GM21717 (cell line): ENCODE measurements at regions not wholly inside any gene's neighbourhood (a gene's known extent, or its start where the extent isn't known, plus 50 kb on each side); places are given as distances from the start of the nearest gene placed in this dataset.
"Not testable (repeated sequence)": the region's sequence is repeated elsewhere in the genome, so short reads cannot be mapped to it uniquely, and the experiment has no call there.

ENCODE experiments used
- ATAC-seq: cut with Tn5 transposase; IDR thresholded peaks from one replicate; pipeline ENCODE4 v1.9.1; 2021; ENCODE audit warnings: mild to moderate bottlenecking, moderate library complexity; ENCODE audit not compliant: unreplicated experiment

DNA sequence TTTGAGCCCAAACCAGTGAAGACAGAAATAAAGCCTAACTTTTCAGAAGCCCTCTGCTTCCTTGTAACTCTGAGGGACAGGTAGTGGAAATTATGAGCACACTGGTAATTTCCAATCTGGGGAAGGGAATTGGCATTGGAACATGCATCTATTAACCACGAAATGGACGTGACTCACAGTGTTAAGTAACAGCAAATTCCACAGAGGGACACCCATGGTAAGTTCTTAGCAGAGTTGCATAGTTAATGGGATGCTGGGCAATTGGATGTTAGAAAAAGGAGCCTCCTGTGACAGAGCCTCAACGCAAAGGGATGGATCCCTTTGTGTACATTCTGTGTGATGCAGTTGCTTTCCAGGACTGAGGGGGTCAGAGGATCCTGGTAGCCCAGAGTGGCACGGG, 168.6 kb downstream of the SEMA6D start:
- no peak for ATAC-seq

DNA sequence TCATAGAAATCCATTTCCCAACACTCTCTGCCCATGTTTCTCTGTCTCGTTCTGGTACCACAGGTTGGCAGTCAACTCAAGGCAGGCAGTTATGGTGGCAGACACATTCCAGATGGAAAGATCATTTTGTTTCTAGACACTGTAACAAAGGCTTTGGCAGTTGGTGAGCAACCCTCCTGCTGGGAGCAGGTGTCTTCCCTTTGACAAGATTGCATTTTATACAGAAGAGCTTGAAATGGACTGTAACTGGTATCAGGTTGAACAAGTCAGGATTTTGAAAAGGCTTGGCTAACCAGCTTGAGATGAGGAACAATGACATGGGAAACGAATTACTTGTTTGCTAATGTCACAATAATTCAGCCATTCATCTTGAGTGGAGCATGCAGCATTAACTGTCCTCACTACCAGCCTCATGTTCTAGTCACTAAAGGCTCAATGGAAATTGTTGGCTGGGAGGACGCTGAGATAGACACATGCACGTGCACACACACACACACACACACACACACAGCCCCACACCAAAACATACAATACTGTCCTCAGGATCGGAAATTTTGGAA, 170.0 kb downstream of the SEMA6D start:
- ATAC-seq = no peak

DNA sequence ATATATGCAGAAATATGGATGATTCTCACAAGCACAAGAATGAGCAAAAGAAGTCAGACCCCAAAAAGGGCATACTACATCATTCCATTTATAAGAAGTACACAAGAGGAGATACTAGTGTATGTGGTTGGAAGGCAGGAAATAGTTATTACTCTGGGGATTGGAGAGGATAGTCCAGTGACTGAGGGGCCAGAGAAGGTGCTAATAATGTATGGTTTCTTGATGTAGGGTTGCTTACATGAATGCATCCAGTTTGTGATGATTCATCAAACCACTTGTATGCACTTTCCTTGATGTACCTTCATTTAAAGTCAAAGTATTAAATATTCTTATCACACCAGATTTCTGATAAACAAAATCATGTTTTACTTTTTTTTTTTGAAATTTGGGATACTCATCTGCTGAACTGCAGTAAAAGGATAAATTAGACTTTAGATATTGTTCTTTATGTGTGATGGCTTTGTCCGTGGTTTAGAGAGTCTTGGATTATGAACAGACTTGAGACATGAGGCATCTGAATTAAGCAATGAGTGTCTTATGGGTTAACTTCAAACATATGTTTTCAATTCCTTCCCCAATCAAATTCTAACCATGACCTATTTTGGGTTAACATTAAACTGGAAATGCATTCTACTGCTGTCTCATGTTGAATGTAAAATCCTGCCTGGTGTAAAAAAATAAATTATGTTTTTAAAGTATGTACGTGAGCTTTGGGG, 171.2 kb downstream of the SEMA6D start:
- no peak for ATAC-seq

DNA sequence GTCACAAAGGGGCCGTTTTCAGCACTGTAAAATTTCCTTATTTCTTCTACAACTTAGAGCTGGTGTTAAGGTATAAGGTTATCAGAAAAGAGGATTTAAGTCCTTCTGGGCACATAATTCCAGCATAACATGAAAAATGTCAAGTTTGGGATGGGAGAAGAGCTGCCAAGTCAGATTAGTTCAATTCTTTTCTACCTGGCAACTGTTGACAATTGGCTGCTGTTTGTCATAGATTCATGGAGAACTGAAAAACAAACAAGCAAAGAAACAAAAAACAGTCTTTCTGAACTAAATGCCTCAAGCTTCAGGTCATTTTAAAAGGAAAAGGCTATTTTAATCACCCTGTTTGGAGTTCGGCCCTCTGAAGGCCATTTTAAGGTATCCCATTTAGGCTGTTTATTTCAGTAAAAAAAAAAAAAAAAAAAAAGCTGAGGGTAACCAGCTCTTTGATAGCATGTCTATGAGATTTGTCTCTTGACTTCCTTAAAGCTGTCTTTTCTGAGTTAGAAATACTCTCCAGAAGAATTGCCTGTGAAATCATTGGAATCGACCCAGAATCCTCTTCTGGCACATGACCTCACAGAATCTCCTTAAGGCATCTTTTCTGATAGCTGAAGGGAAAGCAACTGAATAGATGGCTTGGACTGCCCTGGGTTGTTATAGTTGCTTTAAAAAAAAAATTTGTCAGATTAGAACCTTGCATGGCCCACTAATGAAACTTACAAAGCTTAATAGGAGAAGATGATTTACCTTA, 173.3 kb downstream of the SEMA6D start:
- no peak for ATAC-seq

DNA sequence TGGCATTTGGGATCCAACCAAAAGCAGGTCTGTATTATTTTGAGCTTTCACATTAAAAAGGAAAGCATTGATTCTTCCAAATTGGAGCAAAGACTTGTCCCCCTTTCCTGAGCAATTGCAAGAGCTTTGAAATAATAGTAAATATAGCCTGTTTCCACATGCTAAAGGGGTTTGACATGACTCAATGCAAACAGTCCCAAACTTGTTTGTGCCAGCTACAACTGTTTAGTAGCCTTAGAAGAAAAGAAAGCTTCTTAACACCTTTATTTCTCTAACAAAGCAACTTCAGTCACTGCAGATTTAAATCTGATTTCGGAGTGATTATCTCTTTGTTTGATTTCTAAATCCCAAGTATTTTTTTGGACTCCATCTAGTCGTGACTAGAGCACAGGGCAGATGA, 180.2 kb downstream of the SEMA6D start:
- ATAC-seq = no peak

DNA sequence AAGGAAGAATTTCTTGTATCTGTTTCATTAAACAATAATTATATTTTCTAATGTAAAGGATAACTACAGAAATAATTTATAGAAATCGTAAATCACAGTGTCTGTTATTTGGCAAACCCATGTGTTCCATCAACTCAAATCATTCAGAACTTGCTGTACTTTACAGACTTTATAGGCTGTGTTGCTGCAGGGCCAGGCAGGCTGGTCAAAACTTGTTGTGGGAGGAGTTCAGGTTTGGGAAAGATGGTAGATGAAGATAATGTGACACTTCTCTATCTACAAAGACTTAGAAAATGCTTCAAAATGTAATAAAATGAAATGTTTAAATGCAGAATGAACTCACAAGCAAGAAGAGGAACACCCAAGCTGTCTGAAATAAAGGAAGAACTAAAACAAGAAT, 183.4 kb downstream of the SEMA6D start:
- ATAC-seq = no peak

DNA sequence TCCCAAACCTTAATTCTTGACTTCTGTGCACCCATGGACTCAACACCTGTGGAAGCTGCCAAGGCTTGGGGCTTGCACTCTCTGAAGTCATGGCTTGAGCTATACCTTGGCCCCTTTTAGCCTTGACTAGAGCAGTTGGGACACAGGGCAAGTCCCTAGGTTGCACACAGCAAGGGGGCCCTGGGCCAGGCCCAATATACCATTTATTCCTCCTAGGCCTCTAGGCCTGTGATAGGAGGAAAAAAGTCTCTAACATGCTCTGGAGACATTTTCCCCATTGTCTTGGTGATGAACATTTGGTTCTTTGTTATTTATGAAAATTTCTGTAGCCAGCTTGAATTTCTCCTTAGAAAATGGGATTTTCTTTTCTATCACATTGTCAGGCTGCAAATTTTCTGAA, 186.1 kb downstream of the SEMA6D start:
- ATAC-seq = no peak

DNA sequence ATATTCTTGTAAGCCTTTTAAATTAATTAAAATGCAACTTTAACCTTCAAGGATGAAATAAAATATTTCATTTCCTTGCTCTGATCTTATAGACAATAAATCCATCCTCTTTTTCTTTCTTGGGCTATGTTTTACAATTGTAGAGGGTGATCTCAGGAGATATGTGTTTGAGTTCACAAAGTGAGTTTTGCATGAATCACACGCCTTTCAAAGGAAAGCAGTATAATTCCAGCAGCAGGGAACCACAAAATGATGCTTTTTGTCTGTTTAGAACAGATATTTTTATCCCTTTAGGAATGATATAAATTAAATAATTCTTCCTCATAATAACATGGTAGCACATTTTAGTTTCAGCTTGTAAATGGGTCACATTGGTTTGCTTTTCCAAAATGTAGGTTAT, 191.2 kb downstream of the SEMA6D start:
- ATAC-seq = no peak

DNA sequence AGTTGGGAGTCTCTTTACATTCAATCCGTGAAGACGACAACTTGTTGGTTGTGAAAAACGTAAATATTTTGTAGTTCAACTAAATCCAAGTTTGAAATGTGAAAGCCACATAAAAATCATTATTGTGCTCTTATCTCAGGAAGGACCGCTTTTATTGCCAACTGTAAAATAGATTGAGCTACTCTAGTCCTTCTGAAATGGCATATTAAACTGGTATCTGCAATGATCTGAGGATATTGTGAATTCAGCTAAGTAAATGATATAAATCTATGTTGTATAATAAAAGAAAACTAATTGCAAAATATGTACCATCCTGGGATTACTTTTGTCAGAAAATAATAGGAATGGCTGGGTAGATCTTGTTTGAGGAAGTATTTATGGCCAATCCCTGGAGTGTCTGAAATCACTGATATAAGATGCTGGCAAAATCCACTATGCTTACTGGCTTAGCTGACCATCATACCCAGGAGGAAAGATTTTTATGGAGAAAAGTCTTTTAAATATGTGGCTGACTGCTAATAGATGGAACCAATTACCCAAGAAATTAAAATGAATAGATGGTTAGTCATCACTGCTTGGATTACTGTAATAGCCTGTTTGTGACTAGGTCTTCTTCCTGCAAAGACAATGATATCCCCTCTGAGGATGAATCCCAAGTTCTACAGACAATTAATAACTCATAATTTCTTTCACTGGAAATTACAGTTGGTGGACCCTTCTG, 191.8 kb downstream of the SEMA6D start:
- no peak for ATAC-seq

DNA sequence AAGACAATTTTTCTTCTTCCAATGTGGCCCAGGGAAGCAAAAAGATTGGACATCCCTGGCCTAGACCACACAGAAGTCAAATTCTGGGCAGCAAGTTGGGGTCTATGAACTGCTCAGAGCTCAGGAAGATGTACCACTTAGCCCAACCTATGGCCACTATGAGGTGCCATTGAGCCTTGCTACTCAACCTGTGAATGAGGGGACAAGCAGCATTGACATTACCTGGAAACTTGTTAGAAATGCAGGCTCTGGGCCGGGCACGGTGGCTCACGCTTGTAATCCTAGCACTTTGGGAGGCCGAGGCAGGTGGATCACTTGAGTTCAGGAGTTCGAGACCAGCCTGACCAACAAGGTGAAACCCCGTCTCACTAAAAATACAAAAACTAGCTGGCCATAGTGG, 195.6 kb downstream of the SEMA6D start:
- ATAC-seq = not testable (repeated sequence)

DNA sequence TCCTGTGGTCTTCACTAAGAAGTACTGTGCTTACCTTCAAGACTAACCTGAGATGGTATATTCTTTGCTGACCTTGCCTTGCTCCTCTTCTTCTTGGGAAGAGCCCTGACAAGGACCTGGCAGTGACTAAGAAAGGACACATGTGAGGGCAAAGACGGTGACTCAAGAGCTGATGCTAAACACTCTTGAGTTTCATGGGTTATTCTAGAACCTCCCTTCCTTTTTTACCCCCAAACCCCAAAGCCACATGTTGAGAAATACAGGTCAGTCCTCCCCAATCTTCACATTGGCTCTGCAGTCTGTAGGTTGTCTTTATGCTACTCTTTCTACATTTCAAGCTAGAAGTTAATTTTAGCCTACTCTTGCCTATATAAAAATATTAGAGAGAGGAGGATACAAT, 200.6 kb downstream of the SEMA6D start:
- ATAC-seq = no peak

DNA sequence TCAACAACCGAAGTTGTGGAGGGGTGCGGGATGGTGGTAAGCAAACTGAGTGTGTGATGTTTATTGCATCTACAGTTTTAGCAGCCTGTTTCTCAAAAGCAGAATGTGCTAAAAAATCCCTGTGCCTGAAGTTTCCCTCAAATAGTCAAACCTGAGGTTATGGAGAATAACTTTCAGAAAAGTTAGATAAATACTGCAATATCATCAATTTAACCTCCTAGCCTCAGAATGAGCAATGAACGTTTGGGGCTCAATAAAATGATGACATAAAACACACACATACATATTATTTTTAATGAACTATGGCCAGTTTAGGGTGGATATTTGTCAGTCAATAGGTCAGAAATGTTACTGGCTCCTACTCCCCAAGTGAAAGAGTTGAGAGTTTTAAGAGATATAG, 201.6 kb downstream of the SEMA6D start:
- no peak for ATAC-seq

DNA sequence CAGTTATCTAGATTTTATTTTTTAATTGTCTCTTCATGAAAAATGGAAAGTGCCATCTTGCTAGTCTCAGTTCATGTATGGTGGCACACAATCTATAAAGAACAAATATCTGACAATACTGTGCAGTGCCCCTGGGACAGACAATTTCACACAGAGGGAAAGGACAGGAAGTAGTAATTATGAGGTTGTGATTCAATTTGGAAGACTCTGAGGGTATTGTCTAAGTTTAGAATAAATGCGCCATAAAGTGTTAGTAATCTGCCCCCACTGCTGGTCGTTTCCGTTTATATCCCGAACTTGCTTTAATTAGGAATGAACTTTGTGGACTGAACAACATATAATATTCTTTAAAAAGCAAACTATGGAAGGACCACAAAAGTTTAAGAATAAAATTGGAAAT, 196.4 kb upstream of the SLC24A5 start:
- no peak for ATAC-seq

DNA sequence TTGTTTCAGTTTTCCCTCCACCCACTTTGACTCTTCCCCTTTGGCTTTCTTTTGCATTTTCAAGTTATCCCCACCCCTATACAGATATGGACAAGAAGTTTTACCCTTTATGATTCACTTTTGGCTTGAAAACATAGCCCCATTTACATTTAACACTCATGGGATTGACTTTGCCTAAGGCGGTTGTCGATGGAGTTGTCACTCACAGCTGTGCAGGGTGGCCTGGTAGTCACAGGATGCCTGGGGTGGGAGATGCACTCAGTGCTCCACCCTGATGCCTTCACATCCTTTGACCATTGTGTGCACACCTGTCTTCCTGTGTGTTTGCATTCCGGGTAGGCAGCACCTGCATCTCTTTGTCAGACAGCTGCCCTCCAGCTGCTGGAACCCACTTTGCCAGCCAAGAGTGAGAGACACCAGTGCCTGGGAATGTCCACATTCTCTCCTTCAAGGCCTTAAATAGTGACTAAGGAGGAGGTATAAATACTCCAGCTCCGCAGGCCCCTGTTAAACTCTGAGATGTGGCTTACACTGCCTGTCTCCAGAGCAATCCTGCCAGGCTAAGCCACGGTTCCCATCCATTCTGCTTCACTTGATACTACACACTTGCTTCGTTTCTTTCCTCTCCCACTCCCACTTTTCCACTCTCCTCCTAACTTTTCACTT, 191.5 kb upstream of the SLC24A5 start:
- ATAC-seq = no peak

DNA sequence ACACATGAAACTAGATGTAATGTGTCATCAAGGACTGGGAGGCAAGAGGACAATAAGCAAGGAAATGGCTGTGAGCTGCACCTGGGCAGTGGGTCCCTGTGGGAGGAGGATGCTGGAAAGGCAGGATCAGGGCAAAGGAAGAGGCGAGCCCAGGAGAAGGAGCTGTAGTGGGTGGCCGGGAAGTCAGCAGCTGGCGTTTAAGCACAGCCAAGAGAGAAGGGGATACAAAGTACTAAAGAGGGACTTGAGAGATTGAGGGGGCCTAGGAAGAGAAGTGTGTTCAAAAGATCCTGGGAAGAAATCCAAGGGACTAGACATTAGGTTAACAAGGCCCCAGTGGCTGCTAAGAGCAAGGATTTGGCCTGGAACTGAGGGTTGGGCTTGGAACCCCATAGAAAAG, 188.5 kb upstream of the SLC24A5 start:
- no peak for ATAC-seq

DNA sequence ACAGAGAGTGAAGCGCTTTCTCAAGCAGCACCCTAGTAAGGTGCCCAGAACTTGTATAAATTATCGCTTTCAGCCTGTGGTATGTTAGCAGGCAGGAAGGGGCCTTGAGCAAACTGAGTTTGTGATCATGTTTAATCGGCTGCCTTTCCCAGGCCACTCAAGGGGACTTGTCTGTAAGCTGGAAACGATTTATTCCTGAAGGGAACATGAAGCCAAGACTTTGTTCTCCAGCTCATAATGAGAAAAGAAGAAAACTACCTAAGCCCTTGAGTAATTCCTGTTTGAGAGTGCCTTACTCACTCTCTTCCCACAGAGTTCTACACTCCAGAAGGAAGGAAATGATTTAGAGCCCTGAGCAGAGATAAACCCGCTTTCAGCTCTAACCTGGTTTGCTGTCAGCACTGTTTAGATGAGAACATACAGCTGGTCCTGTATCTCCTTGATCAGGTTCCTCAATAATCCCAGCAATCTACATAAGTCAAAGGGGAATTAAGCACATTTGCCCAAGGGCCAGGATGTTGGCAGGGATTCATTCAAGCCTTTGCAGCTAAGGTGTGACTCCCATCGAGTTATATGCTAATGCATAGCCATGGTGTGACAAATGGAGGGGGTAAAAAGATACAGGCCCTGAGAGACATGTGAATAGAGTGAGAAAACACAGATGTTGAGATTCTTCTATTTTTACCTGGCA, 187.7 kb upstream of the SLC24A5 start:
- no peak for ATAC-seq

DNA sequence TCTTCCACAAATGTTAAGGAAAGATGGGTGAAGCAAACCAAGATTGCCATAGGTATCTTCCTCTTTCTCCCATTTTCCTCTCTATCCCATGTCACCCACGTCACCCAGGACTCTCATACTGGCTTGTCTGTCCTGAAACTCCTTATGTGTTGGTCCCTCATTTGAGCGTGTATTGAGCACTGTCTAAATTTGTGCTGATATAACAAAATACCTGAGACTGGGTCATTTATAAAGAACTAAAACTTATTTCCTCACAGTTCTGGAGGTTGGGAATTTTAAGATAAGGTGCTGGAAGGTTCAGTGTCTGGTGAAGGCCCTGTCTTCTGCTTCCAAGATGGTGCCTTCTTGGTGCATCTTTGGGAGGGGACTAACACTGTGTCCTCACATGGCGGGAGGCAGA, 186.9 kb upstream of the SLC24A5 start:
- ATAC-seq = no peak

DNA sequence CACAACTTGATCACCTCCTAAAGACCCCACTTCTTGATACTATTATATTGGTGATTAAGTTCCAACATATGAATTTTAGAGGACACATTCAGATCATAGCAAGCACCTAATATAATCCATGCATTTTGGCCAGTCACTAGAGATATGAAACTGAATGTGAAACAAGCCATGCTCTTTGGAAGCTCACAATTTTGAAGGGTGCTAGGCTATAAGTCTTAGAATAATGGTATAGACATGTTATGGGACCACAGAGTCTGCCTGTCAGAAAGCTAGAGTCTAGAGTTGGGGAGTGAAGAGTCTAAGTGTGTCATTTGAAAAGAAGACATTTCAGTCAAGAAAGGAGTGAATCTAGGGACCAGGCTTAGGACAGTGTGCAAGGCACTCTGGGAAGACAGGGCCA, 186.4 kb upstream of the SLC24A5 start:
- ATAC-seq = no peak

DNA sequence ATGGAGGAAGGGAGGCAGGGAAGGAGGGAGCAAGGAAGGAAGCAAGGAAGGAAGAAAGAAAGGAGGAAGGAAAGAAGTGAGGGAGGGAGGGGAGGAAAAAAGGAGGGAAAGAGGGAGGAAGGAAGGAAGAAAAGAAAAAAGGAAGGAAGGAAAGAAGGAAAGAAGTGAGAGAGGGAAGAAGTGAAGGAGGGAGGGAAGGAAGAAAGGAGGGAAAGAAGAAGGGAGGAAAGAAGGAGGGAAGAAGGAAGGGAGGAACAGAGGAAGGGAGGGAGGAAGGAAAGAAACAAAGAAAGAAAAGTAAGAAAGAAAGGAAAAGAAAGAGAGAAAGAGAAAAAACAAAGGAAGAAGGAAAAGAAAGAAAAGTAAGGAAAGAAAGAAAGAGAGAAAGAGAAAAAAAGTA, 183.0 kb upstream of the SLC24A5 start:
- ATAC-seq = no peak

DNA sequence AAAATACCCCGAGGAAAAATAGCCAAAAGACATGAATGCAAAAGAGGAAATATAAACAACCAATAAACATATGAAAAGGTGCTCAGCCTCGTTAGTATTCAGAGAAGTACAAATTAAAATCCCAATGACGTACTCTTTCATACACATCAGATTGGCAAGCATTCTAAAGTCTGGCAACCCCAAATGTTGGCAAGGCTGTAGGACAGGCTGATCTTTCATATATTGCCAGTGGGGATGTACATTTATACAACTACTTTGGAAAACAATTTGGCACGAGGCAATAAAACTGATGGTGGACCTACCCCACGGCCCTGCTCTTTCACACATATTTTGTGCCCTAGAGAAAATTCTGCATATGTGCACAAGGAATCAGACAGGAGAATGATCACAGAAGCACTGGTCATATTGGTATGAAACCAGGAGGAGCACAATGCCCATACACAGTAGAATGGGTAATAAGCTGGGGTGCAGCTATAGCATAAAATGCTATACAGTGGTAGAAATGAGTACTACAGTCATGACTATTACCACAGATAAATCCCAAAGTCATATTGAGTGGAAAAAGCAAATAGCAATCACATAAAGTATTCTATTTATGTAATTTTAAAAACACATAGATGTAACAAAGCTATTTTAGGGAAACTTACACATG, 176.0 kb upstream of the SLC24A5 start:
- ATAC-seq = no peak
